Neural progenitor cell (in vitro differentiated cells): ENCODE measurements at regions not wholly inside any gene's neighbourhood (a gene's known extent, or its start where the extent isn't known, plus 50 kb on each side); places are given as distances from the start of the nearest gene placed in this dataset.

Experiments
- DNase-seq: peaks from one replicate; pipeline ENCODE4 v3.0.0-alpha.2; 2016; ENCODE audit warnings: low spot score
- H2AFZ ChIP-seq: fragments of 200-600 bp; sonication (generic); replicated peaks from 2 replicates; pipeline ENCODE4 v1.6.1; 2016; ENCODE audit warnings: antibody characterized with exemption
- H3F3A ChIP-seq: fragments of 200-600 bp; sonication (generic); 2 replicates; pipeline ENCODE4 v1.6.1; 2016; ENCODE audit warnings: antibody characterized with exemption, low read depth
- H3K27ac ChIP-seq: fragments of 200-600 bp; sonication (generic); 2 replicates; pipeline ENCODE4 v1.5.1; 2016; ENCODE audit warnings: mild to moderate bottlenecking
- H3K27me3 ChIP-seq: fragments of 200-600 bp; sonication (generic); 2 replicates; pipeline ENCODE4 v1.6.1; 2016; ENCODE audit warnings: mild to moderate bottlenecking, moderate library complexity
- H3K36me3 ChIP-seq: fragments of 200-600 bp; sonication (generic); 2 replicates; pipeline ENCODE4 v1.5.1; 2016
- H3K4me1 ChIP-seq: fragments of 200-600 bp; sonication (generic); 2 replicates; pipeline ENCODE4 v1.6.1; 2016; ENCODE audit warnings: mixed run types
- H3K4me2 ChIP-seq: fragments of 200-600 bp; sonication (generic); 2 replicates; pipeline ENCODE4 v1.6.1; 2016
- H3K4me3 ChIP-seq: fragments of 200-600 bp; sonication (generic); 2 replicates; pipeline ENCODE4 v1.5.1; 2016
- H3K79me2 ChIP-seq: fragments of 200-600 bp; sonication (generic); 2 replicates; pipeline ENCODE4 v1.6.1; 2016; ENCODE audit warnings: low read depth
- H3K9ac ChIP-seq: fragments of 200-600 bp; sonication (generic); 2 replicates; pipeline ENCODE4 v1.6.1; 2016
- H3K9me3 ChIP-seq: fragments of 200-600 bp; sonication (generic); 2 replicates; pipeline ENCODE4 v1.5.1; 2016; ENCODE audit warnings: low read depth
- H4K20me1 ChIP-seq: fragments of 200-600 bp; sonication (generic); 2 replicates; pipeline ENCODE4 v1.6.1; 2016; ENCODE audit warnings: low read depth
- H3K27ac Mint-ChIP-seq: 3 replicates; pipeline ENCODE4 v1.8.0; 2021; ENCODE audit warnings: mixed read lengths
- H3K27me3 Mint-ChIP-seq: 2 replicates; pipeline ENCODE4 v1.8.0; 2022; ENCODE audit warnings: low read depth, mild to moderate bottlenecking, inconsistent platforms, moderate library complexity, mixed read lengths; ENCODE audit not compliant: insufficient read depth
- H3K36me3 Mint-ChIP-seq: 3 replicates; pipeline ENCODE4 v1.8.0; 2021; ENCODE audit warnings: mixed read lengths
- H3K4me1 Mint-ChIP-seq: 3 replicates; pipeline ENCODE4 v1.8.0; 2021; ENCODE audit warnings: mixed read lengths
- H3K4me3 Mint-ChIP-seq: 3 replicates; pipeline ENCODE4 v1.8.0; 2021; ENCODE audit warnings: mild to moderate bottlenecking, moderate library complexity, mixed read lengths
- H3K9me3 Mint-ChIP-seq: 3 replicates; pipeline ENCODE4 v1.8.0; 2020; ENCODE audit warnings: mixed read lengths
- CTCF ChIP-seq: fragments of 200-600 bp; sonication (generic); IDR thresholded peaks from 2 replicates; pipeline ENCODE4 v1.5.1; 2017; ENCODE audit warnings: antibody characterized with exemption, mild to moderate bottlenecking
- EZH2 ChIP-seq: fragments of 200-600 bp; sonication (generic); IDR thresholded peaks from 2 replicates; pipeline ENCODE4 v1.6.1; 2017; ENCODE audit warnings: antibody characterized with exemption, mild to moderate bottlenecking, moderate library complexity
- EZH2phosphoT487 ChIP-seq: fragments of 200-600 bp; sonication (generic); IDR thresholded peaks from 2 replicates; pipeline ENCODE4 v1.6.1; 2017; ENCODE audit warnings: antibody characterized with exemption

DNA sequence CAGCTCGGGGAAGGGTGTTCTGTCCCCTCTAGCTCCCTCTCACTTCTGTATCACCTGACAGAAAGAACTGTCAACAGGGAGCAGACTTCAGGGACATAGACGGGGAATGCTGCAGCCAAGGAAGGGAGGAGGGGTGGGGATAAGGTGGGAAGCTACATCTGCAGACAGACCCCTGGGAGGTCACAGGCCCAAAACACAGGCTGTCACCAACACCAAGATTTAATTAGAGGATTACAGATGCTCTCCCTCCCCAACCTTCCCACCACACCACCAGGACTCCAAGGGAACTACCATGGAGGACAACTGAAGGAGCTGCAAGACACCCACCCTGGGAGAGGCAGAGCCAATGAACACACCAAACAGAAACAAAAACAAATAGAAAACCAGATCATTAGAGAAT is 425.2 kb upstream of the VSTM2A start:
- Histone ChIP-seq H4K20me1 (no peaks in the 10 kb centered on the region), H3K36me3 (no peaks in the 10 kb centered on the region), H3K27ac (no peak overlapping the region), H3F3A (no peaks in the 10 kb centered on the region), H3K9ac (no peak overlapping the region), H3K9me3 (no peaks in the 10 kb centered on the region), H3K27me3 (no peaks in the 10 kb centered on the region), H3K4me3 (no peak overlapping the region), H3K4me2 (no peak overlapping the region), H2AFZ (no peak overlapping the region), H3K79me2 (no peaks in the 10 kb centered on the region), H3K4me1 (no peaks in the 10 kb centered on the region)
- Mint-ChIP-seq H3K4me1 (no peaks in the 10 kb centered on the region), H3K36me3 (no peaks in the 10 kb centered on the region), H3K4me3 (no peak overlapping the region), H3K27me3 (peaks cover 3% of the 10 kb centered on the region), H3K9me3 (no peaks in the 10 kb centered on the region), H3K27ac (no peak overlapping the region)
- no peak for DNase-seq
- TF ChIP-seq EZH2phosphoT487: no peak
- no peak for TF ChIP-seq EZH2
- no peak for TF ChIP-seq CTCF

GRCh38 chr7:54129035-54129434 is 413.1 kb upstream of the VSTM2A start:
- Histone ChIP-seq H3K9ac (no peak overlapping the region), H3K4me1 (no peaks in the 10 kb centered on the region), H3K4me2 (no peak overlapping the region), H3F3A (no peaks in the 10 kb centered on the region), H3K27me3 (no peaks in the 10 kb centered on the region), H3K79me2 (no peaks in the 10 kb centered on the region), H3K27ac (no peak overlapping the region), H3K4me3 (no peak overlapping the region), H3K36me3 (no peaks in the 10 kb centered on the region), H3K9me3 (no peaks in the 10 kb centered on the region), H4K20me1 (no peaks in the 10 kb centered on the region), H2AFZ (no peak overlapping the region)
- no peaks in the 10 kb centered on the region for H3K4me1 Mint-ChIP-seq
- no peak for DNase-seq
- H3K4me3 Mint-ChIP-seq: no peak overlapping the region
- peaks cover 6% of the 10 kb centered on the region for H3K27me3 Mint-ChIP-seq
- H3K9me3 Mint-ChIP-seq: peaks cover 7% of the 10 kb centered on the region
- TF ChIP-seq CTCF (no peak), EZH2 (no peak), EZH2phosphoT487 (no peak)
- H3K36me3 Mint-ChIP-seq: no peaks in the 10 kb centered on the region
- H3K27ac Mint-ChIP-seq: no peak overlapping the region

- H3K79me2 ChIP-seq: no peaks in the 10 kb centered on the region
- Mint-ChIP-seq H3K4me1 (no peaks in the 10 kb centered on the region), H3K36me3 (no peaks in the 10 kb centered on the region), H3K27ac (no peak overlapping the region), H3K4me3 (no peak overlapping the region), H3K9me3 (no peaks in the 10 kb centered on the region), H3K27me3 (no peaks in the 10 kb centered on the region)
- H3K4me2 ChIP-seq: no peak overlapping the region
- no peaks in the 10 kb centered on the region for H3K27me3 ChIP-seq
- no peak overlapping the region for H3K27ac ChIP-seq
- no peaks in the 10 kb centered on the region for H3K36me3 ChIP-seq
- H3K9ac ChIP-seq: no peak overlapping the region
- no peaks in the 10 kb centered on the region for H3F3A ChIP-seq
- no peaks in the 10 kb centered on the region for H4K20me1 ChIP-seq
- no peak overlapping the region for H3K4me3 ChIP-seq
- H3K4me1 ChIP-seq: no peaks in the 10 kb centered on the region
- H3K9me3 ChIP-seq: no peaks in the 10 kb centered on the region
- no peak for TF ChIP-seq EZH2phosphoT487
- no peak for TF ChIP-seq EZH2
- no peak for TF ChIP-seq CTCF
- no peak for DNase-seq
- H2AFZ ChIP-seq: no peak overlapping the region
Observed at GRCh38 chr7:54141576-54141975, 400.6 kb upstream of the VSTM2A start.

DNA sequence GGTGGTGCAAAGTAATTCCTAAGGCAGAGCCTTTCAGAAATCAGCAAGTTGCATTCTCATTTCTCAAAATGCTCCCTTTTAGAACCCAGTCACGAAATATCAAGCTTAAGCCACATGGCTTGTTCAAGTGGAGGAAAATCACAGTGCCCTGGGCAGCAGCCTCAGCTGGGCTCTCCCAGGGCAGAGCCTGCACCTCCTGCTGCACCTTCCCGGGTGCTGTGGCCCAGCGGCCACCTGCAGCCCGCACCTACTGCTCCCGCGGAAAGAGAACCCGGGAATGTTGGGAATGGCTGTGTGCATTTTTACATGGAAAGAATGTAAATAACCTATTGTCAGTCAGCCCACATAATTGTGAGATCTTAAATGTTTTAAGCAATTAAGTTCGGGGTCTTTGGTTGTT is 396.5 kb upstream of the VSTM2A start:
- TF ChIP-seq EZH2phosphoT487 (no peak), CTCF (no peak), EZH2 (no peak)
- no peak overlapping the region for H3K4me2 ChIP-seq
- no peaks in the 10 kb centered on the region for H3K9me3 Mint-ChIP-seq

More for the DNA sequence above, 396.5 kb upstream of the VSTM2A start:
- no peak overlapping the region for H3K9ac ChIP-seq
- H3K36me3 ChIP-seq: no peaks in the 10 kb centered on the region
- H3K27ac ChIP-seq: no peak overlapping the region
- Mint-ChIP-seq H3K27me3 (no peaks in the 10 kb centered on the region), H3K4me3 (no peak overlapping the region), H3K36me3 (no peaks in the 10 kb centered on the region), H3K4me1 (no peaks in the 10 kb centered on the region), H3K27ac (no peak overlapping the region)
- no peaks in the 10 kb centered on the region for H3F3A ChIP-seq
- H3K9me3 ChIP-seq: no peaks in the 10 kb centered on the region
- H3K79me2 ChIP-seq: no peaks in the 10 kb centered on the region
- H2AFZ ChIP-seq: no peak overlapping the region
- DNase-seq: no peak
- no peaks in the 10 kb centered on the region for H3K4me1 ChIP-seq
- H4K20me1 ChIP-seq: no peaks in the 10 kb centered on the region
- no peaks in the 10 kb centered on the region for H3K27me3 ChIP-seq
- no peak overlapping the region for H3K4me3 ChIP-seq
